GM13977 (cell line): ENCODE measurements at regions not wholly inside any gene's neighbourhood (a gene's known extent, or its start where the extent isn't known, plus 50 kb on each side); places are given as distances from the start of the nearest gene placed in this dataset.

Source experiments
- DNase-seq: peaks from one replicate; pipeline ENCODE4 v3.0.0; 2012; ENCODE audit warnings: low spot score
- CTCF ChIP-seq: IDR thresholded peaks from 2 replicates; pipeline ENCODE4 v1.5.1; 2012; ENCODE audit warnings: mild to moderate bottlenecking, control low read depth; ENCODE audit not compliant: insufficient read depth; ENCODE audit errors: extremely low read depth, missing control alignments
- in situ Hi-C: fragments of 300-500 bp; cut with MboI; formaldehyde crosslinking; loops from one replicate; pipeline ENCODE4 v1.12.0; 2022; ENCODE audit warnings: low sequenced_read_pairs, low pct_unique_long_range_greater_than_20kb, mixed read lengths, inconsistent platforms; ENCODE audit not compliant: unreplicated experiment

- no peak for DNase-seq
- TF ChIP-seq CTCF = no peak
- in situ Hi-C loops = no loop called here
These were observed 150.9 kb downstream of the HS3ST3B1 start for GRCh38 chr17:14451729-14452191.

GRCh38 chr17:14448818-14449217 is 147.9 kb downstream of the HS3ST3B1 start:
- in situ Hi-C loops = no loop called here
- no peak for TF ChIP-seq CTCF
- no peak for DNase-seq

GRCh38 chr17:14446825-14447224 is 145.9 kb downstream of the HS3ST3B1 start:
- no peak for TF ChIP-seq CTCF
- no peak for DNase-seq
- in situ Hi-C loops = no loop called here

- DNase-seq = no peak
- no peak for TF ChIP-seq CTCF
- in situ Hi-C loops = no loop called here
These were observed 144.0 kb downstream of the HS3ST3B1 start for GRCh38 chr17:14444915-14445314.

GRCh38 chr17:14442798-14443528 is 142.1 kb downstream of the HS3ST3B1 start:
- no peak for DNase-seq
- in situ Hi-C loops = no loop called here
- no peak for TF ChIP-seq CTCF

- DNase-seq = no peak
- no peak for TF ChIP-seq CTCF
- in situ Hi-C loops = no loop called here
These were observed 136.3 kb downstream of the HS3ST3B1 start for GRCh38 chr17:14437176-14437575.

GRCh38 chr17:14436266-14436665 is 135.4 kb downstream of the HS3ST3B1 start:
- in situ Hi-C loops = no loop called here
- TF ChIP-seq CTCF = no peak
- DNase-seq = no peak
